ENCODE measurements at regions not wholly inside any gene's neighbourhood (a gene's known extent, or its start where the extent isn't known, plus 50 kb on each side); places are given as distances from the start of the nearest gene placed in this dataset.
"Not testable (repeated sequence)": the region's sequence is repeated elsewhere in the genome, so short reads cannot be mapped to it uniquely, and the experiment has no call there.

DNA sequence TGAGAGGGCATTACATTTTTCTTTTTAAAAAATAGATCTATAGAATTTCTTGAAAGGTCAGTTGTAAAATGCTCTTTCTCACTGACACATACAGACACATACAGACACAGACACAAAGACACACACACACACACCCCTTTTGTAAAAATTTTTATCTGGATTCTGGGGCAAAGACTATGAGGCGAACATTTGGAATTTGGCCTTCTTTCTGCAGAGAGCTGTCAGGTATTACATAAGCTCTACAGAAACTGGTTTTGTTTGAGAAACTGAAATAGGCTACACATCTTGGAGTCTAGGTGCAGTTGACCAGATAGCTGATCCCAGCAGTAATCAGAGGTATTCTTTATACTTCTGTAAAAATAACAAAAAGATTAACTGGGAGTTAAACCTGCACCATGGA lies 315.9 kb upstream of the RPS23 start:
- no peak for DNase-seq

DNA sequence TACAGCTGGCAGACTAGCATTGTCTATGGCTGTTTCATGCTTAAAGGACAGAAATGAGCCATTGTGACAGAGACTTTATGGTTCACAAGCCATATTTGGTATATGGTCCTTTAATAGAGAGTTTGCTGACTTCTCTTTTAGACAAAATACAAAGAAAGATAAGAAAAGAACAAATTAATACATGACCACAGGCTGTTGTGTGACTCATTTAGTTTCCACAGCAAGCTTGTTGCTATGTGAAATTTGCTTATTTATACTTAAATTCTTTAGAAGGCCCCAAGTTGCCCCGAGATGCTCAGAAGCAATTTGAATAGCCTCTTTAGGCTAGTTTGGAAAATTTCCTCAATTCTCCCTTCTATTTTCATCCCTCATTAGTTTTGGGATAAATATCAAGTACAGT lies 315.3 kb upstream of the RPS23 start:
- no peak for DNase-seq

DNA sequence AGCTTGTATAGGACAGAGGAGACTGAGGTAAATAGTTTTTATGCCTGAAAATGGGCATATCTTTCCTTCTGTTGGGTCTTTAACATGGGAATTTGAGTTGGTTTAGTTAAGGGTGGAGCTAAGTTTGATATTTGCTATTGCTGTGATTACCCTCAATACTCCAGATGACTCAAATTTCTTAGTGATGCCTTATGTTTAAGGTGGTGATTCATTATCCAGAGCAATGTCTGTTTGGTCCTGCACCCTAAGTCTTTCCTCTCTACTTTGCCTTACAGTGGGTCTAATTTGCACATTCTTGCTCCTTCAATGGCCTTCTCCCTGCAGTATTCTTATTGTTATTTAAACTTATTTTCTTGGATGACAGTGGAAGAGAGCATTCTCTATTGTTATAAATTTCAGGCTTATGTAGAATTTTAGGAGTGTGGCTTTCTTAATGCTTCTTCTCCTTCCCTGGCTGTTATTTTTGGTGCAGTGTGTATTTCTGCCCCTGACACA lies 312.9 kb upstream of the RPS23 start:
- DNase-seq: no peak

DNA sequence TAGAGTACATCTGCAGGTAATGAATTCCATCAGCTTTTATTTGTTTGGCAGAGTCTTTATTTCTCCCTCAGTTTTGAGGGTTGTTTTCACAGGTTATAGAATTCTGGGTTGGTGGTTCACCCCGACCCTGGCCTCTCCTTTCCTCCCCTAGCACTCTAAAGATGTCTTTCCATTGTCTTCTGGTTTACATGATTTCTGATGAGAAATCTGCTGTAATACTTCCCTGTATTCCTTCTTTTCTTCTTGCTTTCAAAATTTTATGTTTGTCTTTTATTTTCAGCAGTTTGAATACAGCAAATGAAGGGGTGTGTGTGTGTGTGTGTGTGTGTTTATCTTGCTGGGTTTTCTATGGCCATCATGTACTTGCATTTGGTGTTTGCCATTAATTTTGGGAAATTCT lies 312.0 kb upstream of the RPS23 start:
- no peak for DNase-seq

DNA sequence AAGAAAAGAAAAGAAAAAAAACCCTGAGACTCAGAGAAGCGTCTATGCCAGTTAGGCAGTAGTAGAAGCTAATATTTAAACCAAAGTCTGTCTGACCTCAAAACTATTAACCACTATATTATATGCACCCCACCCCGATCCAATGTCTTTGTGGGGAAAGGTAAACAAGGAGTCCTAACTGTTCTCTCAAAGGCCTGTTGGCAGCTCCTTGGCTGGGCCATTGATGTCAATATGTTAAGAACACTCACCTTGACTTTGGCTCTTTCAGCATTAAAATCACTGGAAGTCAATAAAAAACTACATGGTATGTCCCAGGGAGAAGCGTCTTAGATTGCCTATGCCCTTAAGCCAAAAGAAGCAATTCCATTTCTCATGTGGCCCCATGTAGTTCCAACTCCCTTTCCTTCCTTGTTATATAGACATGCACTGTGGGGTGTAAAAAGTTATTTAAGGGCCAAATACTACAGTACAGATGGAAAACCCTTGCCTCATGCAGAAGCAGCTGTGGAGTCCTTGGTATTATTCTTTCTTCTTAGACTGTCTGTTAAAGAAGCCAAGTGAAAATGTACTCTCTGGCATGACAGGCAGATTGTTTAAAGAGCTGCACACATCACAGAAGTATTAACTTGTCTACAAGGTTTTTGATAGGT lies 308.6 kb upstream of the RPS23 start:
- no peak for DNase-seq

DNA sequence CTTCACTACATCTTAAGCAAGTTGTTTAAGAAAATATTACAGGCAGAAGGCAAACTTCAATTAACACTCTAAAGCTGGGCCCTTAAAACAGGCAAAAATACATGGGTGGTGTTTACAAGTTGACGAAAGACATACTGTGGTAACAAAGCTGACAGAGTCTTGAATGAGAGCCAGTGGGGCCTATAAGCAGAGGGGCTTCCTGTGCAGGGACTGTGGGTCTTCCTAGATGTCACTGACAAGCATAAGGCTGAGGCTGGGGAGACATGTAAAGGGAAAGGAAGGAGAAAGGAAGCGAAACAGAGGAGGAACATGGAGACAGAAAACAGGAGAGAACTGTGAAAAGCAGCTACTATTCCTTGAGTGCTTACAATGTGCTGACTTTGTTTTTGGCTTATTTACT lies 308.0 kb upstream of the RPS23 start:
- DNase-seq: no peak

DNA sequence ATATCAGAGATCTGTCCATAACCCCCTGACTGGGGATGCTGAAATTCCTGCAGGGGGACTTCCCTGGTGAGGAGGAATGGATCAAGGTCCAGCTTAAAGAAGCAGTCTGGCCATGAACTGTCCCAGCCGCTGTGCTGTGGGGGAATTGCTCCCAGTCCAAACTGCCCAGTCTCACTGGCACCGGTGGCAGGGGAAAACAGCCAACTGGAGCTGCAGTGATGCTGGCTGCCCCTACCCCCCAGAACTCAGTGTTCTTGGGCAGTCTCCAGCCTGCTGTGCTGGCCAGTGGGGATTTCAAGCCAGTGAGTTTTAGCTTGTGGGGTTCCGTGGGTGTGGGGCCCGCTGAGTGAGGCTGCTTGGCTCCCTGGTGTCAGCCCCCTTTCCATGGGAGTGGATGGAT lies 306.5 kb upstream of the RPS23 start:
- no peak for DNase-seq

DNA sequence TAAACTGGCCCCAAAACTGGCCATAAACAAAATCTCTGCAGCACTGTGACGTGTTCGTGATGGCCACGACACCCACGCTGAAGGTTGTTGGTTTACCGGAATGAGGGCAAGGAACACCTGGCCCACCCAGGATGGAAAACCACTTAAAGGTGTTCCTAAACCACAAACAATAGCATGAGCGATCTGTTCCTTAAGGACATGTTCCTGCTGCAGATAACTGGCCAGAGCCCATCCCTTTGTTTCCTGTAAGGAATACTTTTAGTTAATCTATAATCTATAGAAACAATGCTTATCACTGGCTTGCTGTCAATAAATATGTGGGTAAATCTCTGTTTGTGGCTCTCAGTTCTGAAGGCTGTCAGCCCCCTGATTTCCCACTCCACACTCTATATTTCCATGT lies 305.2 kb upstream of the RPS23 start:
- not testable (repeated sequence) for DNase-seq

DNA sequence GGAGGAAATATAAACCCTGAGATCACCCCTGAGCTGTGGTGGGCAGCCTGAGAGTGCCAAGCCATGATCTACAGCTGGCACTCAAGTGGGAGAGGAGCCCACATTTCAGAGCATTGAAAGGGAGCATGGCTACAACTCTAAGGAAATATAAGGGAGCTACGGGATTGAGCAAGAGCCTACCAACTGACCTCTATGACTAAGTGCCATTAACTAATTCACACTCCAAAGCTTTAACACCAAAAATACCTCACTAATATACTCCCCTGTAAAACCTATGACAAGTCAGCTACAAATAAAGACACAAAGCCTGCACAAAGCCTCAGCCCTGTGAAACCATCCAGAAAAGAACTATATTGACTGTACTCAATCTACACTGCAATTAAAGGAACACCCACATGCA lies 286.8 kb upstream of the RPS23 start:
- DNase-seq: no peak

DNA sequence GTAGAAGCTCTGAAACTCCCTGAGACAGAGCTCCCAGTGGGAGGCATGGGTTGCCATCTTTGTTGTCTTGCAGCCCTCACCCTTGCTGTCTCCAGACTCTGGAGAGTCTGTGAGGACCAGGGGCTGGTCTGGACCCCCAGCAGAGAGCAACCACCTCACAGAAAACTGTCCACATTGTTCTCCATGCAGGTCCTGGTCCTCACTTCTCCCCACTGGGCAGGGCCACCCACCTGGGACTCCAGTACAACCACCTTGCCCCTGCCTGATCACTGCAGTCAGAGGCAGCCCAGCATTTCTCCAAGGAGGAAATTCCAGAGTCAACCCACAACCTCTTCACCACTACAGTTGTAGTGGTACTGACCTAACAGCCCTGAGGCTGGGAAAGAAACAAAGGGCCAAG lies 285.6 kb upstream of the RPS23 start:
- DNase-seq: no peak

DNA sequence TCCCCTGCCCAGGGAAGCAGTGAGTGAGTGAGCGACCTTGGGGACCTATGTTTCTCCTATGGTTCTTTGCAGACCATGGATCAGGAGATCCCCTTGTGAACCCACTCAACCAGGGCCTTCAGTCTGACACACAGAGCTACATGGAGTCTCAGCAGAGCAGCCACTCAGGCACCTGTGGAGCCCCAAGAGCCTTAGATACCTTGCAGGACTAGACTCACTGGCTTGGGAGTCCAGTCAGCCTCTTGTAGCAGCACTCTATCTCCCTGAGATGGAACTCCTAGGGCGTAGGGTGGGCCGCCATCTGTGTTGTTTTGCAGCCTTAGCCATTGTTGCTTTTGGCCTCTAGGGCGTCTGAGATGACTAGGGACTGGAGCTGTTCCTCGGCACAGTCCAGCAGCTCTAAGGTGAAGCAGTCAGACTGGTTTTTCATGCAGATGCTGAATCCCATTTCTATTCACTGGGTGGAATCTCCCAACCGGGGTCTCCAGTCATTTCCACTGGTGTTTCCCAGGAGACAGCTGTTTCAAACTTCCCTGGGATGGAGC lies 284.6 kb upstream of the RPS23 start:
- DNase-seq: no peak

DNA sequence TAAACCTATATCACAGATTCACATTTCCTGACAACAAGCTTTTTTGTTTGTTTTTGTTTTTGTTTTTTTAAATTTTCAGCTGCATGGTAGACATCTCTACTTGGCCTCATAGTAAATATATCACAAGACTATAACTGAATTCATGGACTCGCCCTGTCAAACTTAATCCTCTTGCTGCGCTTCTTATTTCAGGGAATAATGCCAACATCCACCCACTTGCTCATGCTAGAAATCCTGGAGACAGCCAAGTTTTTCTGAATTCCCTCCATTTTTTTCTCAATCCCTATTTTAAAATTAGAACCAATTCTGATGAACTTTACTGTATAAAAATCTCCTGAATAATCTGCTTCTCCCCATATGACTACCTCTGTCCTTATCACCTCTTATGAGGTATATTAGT lies 283.6 kb upstream of the RPS23 start:
- DNase-seq: no peak

DNA sequence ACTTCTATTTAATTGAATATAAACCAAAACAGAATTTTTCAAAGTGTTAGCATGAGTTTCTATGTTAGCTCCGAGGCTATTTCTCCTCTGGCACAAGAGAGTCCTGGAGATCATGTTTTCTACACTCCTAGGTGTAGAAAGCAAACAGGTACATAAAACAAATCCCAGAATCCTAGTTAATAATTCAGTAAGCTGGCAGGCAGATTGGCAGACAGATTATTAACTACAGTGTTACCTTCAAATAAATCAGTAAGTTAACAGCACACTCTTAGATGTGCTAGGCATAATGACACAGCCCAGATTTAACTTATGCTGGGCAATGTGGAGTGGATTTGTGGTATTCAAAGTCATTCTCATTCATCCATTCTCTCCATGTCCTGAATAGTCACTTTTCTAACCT lies 282.8 kb upstream of the RPS23 start:
- DNase-seq: no peak

DNA sequence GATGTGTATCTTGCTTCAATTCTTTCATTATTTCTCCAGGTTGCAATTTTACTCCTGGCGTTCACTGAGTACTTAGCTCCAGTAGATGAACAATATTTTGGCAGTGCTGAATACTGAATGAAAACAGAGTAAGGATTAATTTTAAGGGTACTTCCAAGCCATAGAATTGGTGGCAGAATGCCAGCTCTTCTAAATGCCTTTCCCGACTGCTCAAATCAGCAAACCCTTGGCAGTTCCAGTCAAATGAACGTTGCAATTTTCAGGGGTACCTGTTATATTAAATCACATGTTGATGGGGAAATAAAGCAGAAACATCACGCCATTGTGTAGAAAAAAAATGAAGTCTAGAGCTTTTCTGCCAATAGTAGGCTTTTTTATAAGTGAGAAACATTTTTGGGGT lies 282.4 kb upstream of the RPS23 start:
- no peak for DNase-seq

DNA sequence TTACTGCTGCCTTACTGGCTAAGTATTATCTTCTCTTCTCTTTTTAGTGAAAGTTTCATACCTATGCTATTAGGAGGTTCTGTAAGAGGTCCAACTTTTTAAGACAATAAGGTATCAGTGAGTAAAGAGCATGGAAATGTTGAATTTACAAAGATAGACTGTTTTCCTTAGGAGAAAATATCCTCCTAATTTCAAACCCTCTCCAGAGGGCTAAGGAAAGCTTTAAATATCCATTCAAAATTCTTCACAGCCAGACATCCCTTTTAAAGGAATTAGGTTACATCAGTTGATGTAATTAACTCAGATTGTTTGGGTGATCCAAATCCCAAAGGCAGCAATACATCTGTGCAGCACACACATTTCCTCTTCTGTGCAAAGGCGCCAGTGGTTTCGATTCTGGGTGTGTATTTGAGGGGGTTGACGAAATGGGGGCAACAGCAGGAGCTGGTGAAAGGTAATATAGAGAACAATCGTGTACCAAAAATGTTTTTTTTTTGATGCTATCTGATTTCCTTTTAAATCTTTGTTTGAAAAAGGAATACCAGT lies 273.8 kb upstream of the RPS23 start:
- DNase-seq: no peak

DNA sequence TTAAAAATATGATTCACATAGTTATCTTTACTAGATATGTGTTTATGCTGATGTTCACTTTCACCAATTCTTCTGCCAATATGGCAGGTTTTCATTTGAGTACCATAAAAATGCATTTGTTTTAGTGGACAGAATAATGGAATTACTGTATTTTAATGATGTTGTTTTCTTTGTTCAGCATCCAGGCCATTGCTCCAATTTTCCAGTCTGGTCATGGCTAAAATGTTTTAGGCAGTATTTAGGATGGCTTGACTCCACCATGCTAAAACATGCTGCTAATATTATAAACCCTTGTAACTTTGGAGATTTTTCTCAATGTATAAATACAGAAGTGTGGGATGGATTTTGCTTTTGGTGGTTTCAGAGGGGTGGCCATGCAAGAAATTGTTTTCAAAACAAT lies 273.0 kb upstream of the RPS23 start:
- DNase-seq: no peak

DNA sequence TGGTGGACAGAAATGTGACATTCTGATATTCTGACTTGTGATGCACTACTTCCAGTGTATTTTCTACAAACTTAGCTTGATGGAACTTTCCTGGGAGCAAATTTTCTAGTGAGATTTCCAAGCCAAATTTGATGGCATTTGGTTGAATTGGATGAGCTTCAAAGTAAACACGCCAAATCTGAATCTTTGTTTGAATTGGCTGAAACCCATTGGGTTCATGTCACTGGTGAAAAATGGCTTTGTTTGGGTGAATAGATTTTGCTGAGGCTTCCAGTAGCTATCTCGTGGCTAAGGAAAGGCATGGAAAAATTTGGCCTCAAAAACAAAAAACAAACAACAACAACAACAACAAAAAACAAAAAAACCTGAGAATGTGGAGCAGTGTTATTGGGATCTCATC lies 271.1 kb upstream of the RPS23 start:
- no peak for DNase-seq

DNA sequence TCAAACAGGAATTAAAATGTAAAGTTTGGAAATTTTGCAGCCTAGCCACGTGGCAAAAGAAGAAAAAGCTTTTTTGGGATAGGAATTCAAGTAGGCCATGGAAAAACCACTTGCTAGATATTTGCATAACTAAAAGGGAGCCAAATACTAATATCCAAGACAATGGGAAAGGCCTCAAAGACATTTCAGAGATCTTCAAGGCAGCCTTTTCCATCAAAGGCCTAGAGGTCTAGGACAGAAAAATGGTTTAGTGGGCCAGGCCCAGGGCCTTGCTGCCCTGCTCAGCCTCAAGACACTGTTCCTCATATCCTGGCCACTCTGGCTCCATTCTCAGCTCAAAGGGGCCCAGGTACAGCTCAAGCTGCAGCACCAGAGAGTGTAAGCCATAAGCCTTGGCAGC lies 265.9 kb upstream of the RPS23 start:
- DNase-seq: no peak

DNA sequence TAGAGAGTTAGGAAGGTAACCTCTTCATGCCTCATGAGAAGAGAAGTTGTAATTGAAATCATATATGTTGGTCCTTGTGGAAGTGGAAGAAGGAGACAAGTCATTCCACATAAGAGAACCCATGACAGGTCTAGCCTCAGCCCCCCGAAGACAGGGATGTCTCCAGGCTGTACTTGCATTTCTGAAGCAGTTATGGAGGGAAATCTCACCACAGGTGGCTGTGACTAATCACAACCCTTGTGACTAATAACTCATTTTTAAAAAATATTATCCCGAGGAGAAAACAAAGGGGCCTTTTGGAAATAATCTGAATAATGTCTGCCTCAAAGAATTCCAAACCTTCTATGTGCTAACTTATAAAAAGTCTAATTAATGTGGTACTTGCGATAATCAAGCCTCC lies 262.1 kb upstream of the RPS23 start:
- no peak for DNase-seq

DNA sequence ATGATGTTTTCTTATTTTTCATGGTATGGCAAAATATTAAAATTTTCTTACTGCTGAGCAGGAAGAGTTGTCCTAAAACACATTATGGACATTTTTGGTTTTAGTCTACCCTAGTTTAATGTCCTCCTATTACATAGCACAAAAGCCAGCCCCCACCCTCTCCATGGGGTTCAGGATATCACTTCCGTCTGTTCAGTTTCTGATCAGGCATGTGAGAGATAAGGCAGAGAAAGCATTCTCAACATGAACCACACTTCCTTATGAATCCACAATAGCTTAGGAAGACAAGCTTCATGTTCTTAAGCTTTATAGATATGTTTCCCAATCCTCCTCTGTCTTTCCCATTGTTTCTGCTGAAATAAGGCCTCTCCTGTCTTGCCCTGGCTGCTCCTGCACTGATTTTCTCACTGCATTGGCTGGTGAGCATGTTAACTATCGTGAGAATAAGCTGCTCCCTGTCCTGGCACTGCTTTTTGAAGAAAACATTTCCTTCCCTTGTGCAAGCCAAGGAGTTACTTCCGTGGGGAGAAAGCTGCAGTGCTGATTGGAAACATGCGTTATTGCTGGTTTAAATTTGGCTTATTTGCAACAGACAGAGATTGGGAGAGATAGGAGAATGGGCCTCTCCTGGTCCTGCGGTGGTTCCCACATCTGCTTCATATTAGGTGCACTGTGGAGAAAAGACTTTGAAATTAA lies 260.3 kb upstream of the RPS23 start:
- no peak for DNase-seq

DNA sequence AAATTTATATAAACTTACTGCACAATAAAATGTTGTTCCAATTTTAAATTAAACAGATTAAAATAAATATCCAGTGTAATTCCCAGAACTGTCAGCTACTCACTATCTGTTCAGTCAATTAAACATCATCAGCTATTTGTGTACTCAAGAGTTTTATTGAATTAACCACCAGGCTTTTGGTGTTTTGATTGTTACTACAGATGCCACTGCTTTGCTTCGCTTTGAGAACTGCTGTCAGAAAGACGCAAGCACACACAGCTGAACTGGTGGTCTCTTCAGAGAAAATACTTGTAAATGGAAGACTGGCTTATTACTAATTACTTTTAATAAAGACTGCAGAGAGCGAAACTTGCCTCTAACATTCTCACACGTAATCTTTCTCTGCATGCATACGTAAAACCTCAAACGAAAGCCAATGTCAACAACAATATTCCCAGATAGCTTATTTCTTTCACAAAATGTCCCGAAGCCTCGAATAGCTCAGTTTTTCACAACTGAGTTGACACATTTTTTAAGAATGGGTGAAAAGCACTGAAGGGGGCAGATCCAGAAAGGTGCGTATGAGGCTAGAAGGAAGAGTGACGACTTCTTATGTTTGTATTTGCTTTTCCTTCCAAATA lies 259.6 kb upstream of the RPS23 start:
- DNase-seq: peak; percentile 22

DNA sequence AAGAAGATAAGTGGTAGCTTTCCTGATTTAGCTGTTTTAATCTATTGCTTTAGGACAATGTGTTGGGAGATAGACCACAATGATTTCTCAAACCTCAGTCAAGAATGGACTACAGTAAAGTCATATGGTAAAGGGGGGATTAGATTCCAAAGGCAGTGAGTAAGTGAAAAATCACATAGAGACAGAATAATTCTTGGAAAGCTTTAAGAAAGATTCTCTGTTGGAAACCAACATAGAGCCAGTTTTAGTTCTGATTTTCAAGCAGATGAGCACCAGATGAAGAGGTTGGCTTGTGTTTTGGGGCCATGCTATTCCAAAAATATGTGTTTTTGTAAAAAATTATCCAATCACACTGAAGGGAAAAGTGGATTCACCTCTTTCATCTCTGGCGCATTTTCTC lies 256.8 kb upstream of the RPS23 start:
- DNase-seq: no peak

DNA sequence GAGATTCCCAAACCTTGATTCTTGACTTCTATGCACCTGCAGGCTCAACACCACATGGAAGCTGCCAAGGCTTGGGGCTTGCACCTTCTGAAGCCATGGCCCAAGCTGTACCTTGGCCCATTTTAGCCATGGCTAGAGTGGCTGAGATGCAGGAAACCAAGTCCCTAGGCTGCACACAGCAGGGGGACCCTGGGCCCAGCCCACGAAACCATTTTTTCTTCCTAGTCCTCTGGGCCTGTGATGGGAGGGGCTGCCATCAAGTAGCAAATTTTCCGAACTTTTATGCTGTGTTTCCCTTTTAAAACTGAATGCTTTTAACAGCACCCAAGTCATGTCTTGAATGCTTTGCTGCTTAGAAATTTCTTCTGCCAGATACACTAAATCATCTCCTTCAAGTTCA lies 253.9 kb upstream of the RPS23 start:
- DNase-seq: not testable (repeated sequence)

DNA sequence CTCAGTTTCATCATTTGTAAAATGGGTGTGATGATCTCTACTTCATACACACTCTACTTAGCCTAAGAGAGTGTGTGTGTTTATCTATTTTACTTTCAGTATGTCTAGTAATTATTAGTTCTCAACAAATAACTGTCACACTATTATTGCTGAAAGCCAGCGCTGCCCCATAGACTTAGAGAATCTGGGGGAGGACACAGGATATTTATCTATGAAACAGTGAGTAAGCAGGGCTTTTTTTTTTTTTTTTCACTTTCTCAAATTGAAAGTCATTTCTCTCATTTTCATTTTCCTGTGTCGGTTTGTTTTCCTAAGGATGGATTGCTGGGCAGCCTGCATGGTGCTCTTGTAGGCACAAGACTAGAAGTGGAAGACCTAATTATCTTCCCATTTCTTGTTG lies 248.4 kb upstream of the RPS23 start:
- DNase-seq: no peak

Measured in NCI-H1694 (cell line).